HG03196 (cell line): ENCODE measurements at regions not wholly inside any gene's neighbourhood (a gene's known extent, or its start where the extent isn't known, plus 50 kb on each side); places are given as distances from the start of the nearest gene placed in this dataset.
"Not testable (repeated sequence)": the region's sequence is repeated elsewhere in the genome, so short reads cannot be mapped to it uniquely, and the experiment has no call there.

Source experiments
- ATAC-seq: cut with Tn5 transposase; IDR thresholded peaks from one replicate; pipeline ENCODE4 v1.9.1; 2021; ENCODE audit not compliant: unreplicated experiment

GRCh38 chr18:9048808-9049494, 53.5 kb upstream of the NDUFV2 start:
- no peak for ATAC-seq

DNA sequence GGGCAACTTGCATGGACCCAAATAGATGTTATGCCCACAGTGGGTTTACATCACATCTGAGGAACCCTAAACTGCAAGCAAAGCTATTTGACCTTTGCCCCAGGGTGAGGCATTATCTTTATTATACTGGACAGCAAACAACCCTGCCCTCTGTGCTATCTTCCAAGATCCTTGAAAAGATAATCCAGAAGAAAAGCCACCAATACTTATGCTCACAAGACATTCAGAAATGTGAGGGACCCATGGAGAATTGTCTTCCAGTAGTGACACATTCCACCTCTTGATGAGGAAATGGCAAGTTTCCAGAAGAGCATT, 53.0 kb upstream of the NDUFV2 start:
- no peak for ATAC-seq

DNA sequence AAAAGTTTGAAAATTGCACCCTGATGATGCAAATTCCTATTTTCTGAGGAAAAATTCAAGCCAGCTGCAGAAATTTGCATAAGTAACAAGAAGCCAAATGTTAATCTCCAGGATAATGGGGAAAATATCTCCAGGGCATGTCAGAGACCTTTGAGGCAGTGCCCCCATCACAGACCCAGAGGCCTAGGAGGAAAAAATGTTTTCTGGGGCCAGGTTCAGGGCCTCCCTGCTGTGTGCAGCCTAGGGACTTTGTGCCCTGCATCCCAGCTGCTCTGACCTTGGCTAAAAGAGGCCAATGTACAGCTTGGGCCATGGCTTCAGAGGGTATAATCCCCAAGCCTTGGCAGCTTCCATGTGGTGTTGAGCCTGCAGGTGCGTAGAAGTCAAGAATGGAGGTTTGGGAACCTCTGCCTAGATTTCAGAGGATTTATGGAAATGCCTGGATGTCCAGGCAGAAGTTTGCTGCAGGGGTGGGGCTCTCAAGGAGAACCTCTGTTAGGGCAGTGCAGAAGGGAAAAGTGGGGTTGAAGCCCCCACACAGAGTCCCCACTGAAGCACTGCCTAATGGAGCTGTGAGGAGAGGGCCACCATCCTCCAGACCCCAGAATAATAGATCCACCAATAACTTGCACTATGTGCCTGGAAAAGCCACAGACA, 51.7 kb upstream of the NDUFV2 start:
- not testable (repeated sequence) for ATAC-seq
